ENCODE measurements at regions not wholly inside any gene's neighbourhood (a gene's known extent, or its start where the extent isn't known, plus 50 kb on each side); places are given as distances from the start of the nearest gene placed in this dataset.
"Not testable (repeated sequence)": the region's sequence is repeated elsewhere in the genome, so short reads cannot be mapped to it uniquely, and the experiment has no call there.

DNA sequence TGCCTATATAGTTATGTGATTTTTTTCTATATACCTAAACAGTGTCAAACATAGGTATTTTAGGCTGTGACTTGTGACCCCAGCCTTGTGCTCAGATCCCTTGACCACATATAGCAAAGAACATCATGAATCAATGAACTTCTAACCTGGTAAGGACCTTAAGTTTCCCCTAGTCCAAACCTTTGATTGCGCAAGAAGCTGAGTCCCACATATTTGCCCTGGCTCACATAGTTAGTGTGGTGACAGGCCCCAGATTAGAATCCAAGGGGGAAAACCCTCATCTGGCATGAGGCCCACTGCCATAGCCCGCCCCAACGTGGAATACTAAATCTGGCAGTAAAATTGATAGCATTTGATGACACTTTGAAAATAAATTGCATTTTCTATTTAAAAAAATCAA is 171.8 kb downstream of the MZT1 start:
- no peak overlapping the region for H3K4me3 Mint-ChIP-seq (ENCODE audit: unreplicated experiment)
- TF ChIP-seq, protein P1, sequence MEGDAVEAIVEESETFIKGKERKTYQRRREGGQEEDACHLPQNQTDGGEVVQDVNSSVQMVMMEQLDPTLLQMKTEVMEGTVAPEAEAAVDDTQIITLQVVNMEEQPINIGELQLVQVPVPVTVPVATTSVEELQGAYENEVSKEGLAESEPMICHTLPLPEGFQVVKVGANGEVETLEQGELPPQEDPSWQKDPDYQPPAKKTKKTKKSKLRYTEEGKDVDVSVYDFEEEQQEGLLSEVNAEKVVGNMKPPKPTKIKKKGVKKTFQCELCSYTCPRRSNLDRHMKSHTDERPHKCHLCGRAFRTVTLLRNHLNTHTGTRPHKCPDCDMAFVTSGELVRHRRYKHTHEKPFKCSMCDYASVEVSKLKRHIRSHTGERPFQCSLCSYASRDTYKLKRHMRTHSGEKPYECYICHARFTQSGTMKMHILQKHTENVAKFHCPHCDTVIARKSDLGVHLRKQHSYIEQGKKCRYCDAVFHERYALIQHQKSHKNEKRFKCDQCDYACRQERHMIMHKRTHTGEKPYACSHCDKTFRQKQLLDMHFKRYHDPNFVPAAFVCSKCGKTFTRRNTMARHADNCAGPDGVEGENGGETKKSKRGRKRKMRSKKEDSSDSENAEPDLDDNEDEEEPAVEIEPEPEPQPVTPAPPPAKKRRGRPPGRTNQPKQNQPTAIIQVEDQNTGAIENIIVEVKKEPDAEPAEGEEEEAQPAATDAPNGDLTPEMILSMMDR (IDR thresholded peaks at IDR 0.05; ENCODE audit: unreplicated experiment): no peak
- H3K4me1 Mint-ChIP-seq (ENCODE audit: insufficient read depth, unreplicated experiment): peaks cover 6% of the 10 kb centered on the region
- intact Hi-C loops (cut with micrococcal nuclease): no loop called here
- no peaks in the 10 kb centered on the region for H3K9me3 Mint-ChIP-seq (ENCODE audit: unreplicated experiment)
- no peak overlapping the region for H3K27ac Mint-ChIP-seq (ENCODE audit: low read depth, unreplicated experiment)
- DNase-seq (ENCODE audit: unreplicated experiment): no peak
- peaks cover 15% of the 10 kb centered on the region for H3K27me3 Mint-ChIP-seq (ENCODE audit: insufficient read depth, unreplicated experiment)
- H3K36me3 Mint-ChIP-seq (ENCODE audit: insufficient read depth, unreplicated experiment): no peaks in the 10 kb centered on the region
- CTCF ChIA-PET: no interaction called here
- POLR2A ChIA-PET: interaction anchor here (0.7 kb wide), 1 partner anchor 15 kb away, joined by 3 read pairs; no protein-coding TSS in a partner anchor
- BruUV-seq (replicated peaks): no TSS peak

DNA sequence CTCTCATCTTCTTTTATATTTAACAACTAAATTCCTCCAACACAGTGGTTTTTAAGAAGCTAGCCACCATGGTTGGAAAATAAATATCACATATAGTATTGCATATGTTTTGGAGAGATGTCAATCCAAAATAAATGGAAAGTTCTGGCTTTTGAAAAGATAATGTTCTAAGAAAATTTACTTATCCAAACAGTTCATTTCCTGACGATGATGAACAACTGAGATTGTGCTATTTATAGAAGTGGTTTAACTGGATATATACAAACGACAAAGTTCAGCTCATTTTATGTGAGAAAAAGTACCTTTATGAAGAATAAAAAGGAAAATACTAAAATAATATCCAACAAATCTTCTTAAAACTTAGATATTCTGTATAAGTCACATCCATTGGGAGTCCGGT is 174.7 kb downstream of the MZT1 start:
- Mint-ChIP-seq H3K9me3 (ENCODE audit: unreplicated experiment) (no peaks in the 10 kb centered on the region), H3K4me1 (ENCODE audit: insufficient read depth, unreplicated experiment) (peaks cover 6% of the 10 kb centered on the region), H3K36me3 (ENCODE audit: insufficient read depth, unreplicated experiment) (no peaks in the 10 kb centered on the region), H3K27ac (ENCODE audit: low read depth, unreplicated experiment) (no peak overlapping the region), H3K4me3 (ENCODE audit: unreplicated experiment) (no peak overlapping the region), H3K27me3 (ENCODE audit: insufficient read depth, unreplicated experiment) (peaks cover 15% of the 10 kb centered on the region)
- ChIA-PET CTCF (interaction anchor here (1.5 kb wide), 1 partner anchor 10 kb away, joined by 8 read pairs; no protein-coding TSS in a partner anchor), POLR2A (interaction anchor here (1.2 kb wide), 1 partner anchor 11 kb away, joined by 3 read pairs; no protein-coding TSS in a partner anchor)
- intact Hi-C loops (cut with micrococcal nuclease): no loop called here
- BruUV-seq (replicated peaks): no TSS peak
- TF ChIP-seq, protein P1 (IDR thresholded peaks at IDR 0.05; ENCODE audit: unreplicated experiment): no peak
- no peak for DNase-seq (ENCODE audit: unreplicated experiment)

DNA sequence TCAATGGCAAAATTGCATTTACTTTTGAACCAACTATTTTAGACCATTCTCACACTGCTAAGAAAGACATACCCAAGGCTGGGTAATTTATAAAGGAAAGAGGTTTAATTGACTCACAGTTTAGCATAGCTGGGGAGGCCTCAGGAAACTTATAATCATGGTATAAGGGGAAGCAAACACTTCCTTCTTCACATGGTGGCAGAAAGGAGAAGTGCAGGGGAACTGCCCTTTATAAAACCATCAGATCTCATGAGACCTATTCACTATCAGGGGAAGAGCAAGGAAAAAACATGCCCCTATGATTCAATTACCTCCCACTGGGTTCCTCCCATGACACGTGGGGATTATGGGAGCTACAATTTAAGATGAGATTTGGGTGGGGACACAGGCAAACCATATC is 181.5 kb downstream of the MZT1 start:
- DNase-seq (ENCODE audit: unreplicated experiment); BruUV-seq (replicated peaks); H3K4me1 Mint-ChIP-seq (ENCODE audit: insufficient read depth, unreplicated experiment); H3K9me3 Mint-ChIP-seq (ENCODE audit: unreplicated experiment); H3K36me3 Mint-ChIP-seq (ENCODE audit: insufficient read depth, unreplicated experiment); intact Hi-C loops (cut with micrococcal nuclease); H3K4me3 Mint-ChIP-seq (ENCODE audit: unreplicated experiment); CTCF ChIA-PET; H3K27ac Mint-ChIP-seq (ENCODE audit: low read depth, unreplicated experiment); POLR2A ChIA-PET: not testable (repeated sequence)
- peaks cover 12% of the 10 kb centered on the region for H3K27me3 Mint-ChIP-seq (ENCODE audit: insufficient read depth, unreplicated experiment)

DNA sequence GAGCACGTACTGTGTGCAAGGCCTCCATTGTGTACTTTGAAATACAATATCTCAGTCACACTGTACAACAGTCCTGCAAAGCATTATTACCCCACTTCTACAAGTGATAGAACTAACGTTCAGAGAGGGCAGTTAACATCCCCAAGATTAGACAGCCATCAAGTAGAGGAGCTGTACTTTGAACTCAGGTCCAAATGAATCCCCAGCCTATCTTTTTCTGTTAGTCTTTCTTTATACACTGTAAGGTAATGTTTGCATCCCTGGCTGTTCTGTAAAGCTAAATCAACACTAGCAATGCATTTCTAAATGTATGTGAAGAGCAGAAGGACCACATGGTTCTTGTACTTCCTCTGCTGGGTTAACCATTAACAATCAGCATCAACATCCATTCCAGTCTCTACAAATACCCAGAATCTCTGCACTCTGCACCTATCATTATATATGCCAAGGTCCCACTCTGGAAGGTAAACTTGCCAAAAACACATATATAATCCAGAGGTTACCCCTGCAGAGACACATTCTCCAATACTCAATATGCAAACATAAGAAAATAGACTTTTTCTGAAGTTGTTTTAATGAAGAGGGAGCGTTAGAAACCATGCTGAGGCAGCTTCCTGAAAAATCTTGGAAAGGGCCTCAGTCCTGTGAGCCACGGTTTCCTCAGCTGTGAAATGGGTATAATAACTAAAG is 182.3 kb downstream of the MZT1 start:
- Mint-ChIP-seq H3K4me1 (ENCODE audit: insufficient read depth, unreplicated experiment) (no peaks in the 10 kb centered on the region), H3K4me3 (ENCODE audit: unreplicated experiment) (no peak overlapping the region), H3K27ac (ENCODE audit: low read depth, unreplicated experiment) (no peak overlapping the region), H3K9me3 (ENCODE audit: unreplicated experiment) (no peaks in the 10 kb centered on the region), H3K36me3 (ENCODE audit: insufficient read depth, unreplicated experiment) (no peaks in the 10 kb centered on the region), H3K27me3 (ENCODE audit: insufficient read depth, unreplicated experiment) (peaks cover 10% of the 10 kb centered on the region)
- ChIA-PET POLR2A (no interaction called here), CTCF (interaction anchor here (0.6 to 1.2 kb wide), 2 partner anchors 21 to 1860 kb away, joined by 3 read pairs; no protein-coding TSS in a partner anchor)
- BruUV-seq (replicated peaks): no TSS peak
- no peak for DNase-seq (ENCODE audit: unreplicated experiment)
- intact Hi-C loops (cut with micrococcal nuclease): no loop called here
- TF ChIP-seq, protein P1 (IDR thresholded peaks at IDR 0.05; ENCODE audit: unreplicated experiment): no peak

Measured in MCF 10A (cell line).